HG02884 (cell line): ENCODE measurements at regions not wholly inside any gene's neighbourhood (a gene's known extent, or its start where the extent isn't known, plus 50 kb on each side); places are given as distances from the start of the nearest gene placed in this dataset.

ENCODE experiments used
- ATAC-seq: cut with Tn5 transposase; IDR thresholded peaks from one replicate; pipeline ENCODE4 v1.9.1; 2021; ENCODE audit warnings: mild to moderate bottlenecking, moderate library complexity; ENCODE audit not compliant: unreplicated experiment

DNA sequence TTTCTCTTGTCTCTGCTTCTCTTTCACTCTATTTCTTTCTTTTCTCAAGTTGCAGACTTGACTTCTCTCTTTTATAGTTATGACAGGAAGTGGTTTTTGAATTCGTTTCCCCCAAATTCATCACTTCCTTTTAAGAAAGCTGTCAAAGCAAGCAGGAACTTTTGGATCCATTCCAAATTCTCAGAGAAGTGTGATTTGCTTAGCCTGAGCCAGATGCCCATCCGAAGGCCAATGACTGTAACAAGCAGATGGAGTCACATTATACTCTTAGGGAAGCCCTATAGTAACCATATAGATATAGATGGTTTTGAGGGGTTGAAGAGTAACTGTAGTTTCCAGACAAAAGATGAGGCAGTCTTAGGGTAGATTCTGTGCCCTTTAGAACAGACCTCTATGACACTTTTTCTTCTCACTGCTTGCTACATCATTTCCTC, 592.0 kb upstream of the KCNMB2 start:
- ATAC-seq: no peak

DNA sequence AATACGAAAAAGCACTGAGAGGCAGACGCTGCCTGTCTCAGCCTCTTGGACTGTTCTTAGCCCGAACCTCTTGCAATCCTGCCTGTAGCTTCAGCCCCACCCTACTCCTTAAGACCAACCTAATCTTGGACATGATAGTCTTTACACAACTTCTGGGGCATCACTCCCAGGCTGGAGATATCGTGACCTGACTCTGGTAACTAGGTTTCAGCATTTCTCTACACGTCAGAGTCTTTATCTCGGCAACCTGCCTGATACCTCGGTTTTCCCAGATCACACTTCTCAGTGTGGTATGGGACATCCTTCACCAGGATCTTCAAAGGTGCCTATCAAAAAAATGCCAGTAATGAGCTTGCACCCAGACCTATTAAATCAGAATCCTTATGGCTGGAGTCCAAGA, 590.2 kb upstream of the KCNMB2 start:
- no peak for ATAC-seq

DNA sequence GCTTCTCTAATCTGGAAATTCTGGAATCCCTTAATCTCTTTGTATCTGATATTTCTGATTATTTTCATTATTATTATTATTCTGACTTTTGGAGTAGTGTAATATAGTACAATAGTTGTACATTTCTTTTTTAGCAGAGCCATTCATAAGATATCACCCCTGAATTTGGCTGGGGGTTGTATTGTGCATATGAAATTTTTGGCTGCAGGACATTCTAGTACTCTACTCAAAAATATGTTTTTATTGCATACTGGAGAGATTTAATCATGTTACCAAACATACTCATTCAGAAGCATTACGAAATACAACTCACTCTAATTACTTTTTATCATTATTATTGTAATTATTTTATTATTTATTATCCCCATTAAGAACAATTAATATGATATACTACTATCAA, 589.7 kb upstream of the KCNMB2 start:
- no peak for ATAC-seq

GRCh38 chr3:177946936-177947335, 589.3 kb upstream of the KCNMB2 start:
- ATAC-seq: no peak

DNA sequence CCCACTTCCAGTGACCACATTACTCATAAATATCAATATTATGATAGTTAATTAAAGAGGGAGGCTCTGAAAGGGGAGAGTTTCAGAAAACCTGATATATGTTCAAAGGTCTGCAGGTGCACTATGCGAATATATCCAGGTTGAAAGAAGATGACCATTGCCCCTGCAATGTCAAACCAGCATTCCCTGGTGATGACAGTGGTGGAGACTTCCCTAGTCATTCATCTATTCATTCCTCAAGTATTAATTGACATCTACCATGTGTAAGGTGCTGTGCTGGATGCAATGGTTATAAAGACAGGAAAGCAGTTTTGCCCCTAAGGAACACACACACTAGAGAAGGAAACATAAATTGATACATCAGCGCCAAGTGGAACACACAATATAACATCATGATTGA, 588.3 kb upstream of the KCNMB2 start:
- ATAC-seq: no peak

GRCh38 chr3:177948716-177949425, 587.4 kb upstream of the KCNMB2 start:
- no peak for ATAC-seq

- no peak for ATAC-seq
Observed at GRCh38 chr3:177959188-177959587, 577.0 kb upstream of the KCNMB2 start.

DNA sequence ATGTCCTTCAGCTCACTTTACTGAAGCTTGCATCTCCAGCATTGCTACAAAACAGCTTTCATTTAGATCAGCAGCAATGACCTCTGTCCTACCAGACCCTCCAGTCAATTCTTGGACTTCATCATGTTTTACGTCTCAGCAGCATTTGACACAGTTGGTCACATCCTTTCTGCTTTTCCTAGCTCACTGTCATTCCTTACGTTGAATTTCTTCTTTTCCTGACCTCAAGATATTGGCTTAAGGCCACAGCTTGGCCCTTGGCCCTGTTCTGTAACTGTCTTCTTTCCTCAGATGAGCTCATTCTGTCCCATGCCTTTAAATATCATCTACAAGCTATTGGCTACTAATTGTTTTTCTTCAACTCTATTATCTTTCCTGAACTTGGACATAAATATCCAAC, 576.2 kb upstream of the KCNMB2 start:
- no peak for ATAC-seq

- no peak for ATAC-seq
Observed at GRCh38 chr3:177960722-177961121, 575.5 kb upstream of the KCNMB2 start.

GRCh38 chr3:177961784-177962183, 574.5 kb upstream of the KCNMB2 start:
- ATAC-seq: no peak

DNA sequence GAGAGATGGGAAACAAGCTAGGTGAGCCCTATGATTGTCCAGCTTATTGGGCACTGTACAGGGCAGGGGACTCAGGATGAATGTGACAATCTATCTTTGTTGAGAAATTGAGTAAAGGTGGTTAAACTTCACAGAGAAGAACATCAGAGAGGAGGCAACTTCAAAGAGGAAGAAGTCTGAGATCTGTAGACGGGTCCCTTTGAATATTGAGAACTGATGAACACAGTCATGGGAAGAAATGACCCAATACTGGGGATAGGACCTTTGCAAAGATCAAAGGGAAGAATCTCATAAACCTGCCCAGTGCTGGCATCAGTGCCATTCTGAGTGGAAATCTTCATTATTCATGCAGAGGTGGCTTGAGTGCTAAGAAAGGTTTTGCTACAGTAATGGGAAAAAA, 569.7 kb upstream of the KCNMB2 start:
- no peak for ATAC-seq

DNA sequence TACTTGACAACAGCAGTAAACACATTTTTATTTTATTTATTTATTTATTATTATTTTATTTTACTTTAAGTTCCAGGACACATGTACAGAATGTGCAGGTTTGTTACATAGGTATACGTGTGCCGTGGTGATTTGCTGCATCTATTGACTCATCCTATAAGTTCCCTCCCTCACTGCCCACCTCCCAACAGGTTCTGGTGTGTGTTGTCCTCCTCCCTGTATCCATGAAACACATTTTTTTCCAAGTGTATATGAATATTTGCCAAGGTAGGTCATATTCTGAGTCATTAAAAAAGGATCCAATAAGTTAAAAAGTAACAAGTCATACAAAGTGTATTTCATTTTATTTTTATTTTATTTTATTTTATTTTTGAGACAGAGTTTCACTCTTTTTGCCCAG, 567.3 kb upstream of the KCNMB2 start:
- no peak for ATAC-seq

GRCh38 chr3:177973241-177973840, 562.9 kb upstream of the KCNMB2 start:
- ATAC-seq: no peak

GRCh38 chr3:177976241-177976640, 560.0 kb upstream of the KCNMB2 start:
- ATAC-seq: no peak

- no peak for ATAC-seq
Observed at GRCh38 chr3:177976866-177977265, 559.4 kb upstream of the KCNMB2 start.

DNA sequence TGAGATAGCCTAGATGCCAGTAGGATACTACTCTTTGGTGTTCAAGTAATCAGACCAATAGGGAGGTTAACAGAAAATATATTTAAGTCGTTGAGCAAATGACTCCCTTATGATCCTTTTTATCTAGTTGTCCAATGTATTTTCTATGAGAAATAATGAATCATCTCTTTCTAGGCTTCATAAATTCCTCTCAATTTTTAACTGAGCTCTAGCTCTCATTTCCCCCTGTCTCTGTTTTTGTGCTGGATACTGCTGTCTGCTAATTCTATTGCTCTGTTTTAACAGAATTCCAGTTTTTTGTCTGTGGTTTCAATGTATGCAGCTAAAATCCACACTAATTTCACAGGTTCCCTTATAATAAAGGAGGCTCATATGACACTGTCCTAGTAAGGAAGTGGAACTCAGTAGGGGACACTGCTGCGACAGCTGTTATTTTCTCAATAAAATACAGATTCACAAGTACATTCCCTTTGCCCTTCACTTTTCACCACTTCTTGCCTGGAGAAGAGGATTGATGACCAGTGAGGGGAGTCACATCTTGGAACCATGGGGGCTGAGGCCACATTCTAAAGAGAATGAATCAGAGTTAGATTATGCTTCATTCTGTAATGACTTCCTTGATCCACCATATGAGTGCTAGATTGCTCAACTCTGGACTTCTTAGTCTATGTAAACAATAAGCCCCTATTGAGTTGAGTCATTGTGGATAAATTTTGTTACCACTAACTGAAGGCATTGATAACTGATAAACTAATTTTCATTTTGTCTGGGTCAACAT, 558.7 kb upstream of the KCNMB2 start:
- no peak for ATAC-seq

DNA sequence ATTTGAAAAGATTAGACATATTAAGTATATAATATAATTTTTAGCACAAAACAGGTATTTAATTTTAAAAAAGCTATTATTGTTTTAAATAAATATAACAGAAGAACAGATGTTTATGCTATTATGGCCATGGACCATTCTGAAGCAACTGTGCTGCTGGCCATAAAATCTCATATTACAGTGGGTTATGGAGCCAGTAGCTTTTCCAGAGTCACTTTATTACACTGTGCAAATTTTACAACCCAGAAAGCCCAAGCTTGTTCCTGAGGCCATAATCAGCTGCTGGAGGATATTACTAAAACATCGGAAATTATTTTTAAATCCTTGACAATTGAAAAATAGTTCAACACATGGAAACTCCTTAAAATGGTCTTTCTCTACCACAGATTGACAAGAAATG, 557.3 kb upstream of the KCNMB2 start:
- ATAC-seq: no peak

GRCh38 chr3:177979703-177980102, 556.5 kb upstream of the KCNMB2 start:
- ATAC-seq: no peak

DNA sequence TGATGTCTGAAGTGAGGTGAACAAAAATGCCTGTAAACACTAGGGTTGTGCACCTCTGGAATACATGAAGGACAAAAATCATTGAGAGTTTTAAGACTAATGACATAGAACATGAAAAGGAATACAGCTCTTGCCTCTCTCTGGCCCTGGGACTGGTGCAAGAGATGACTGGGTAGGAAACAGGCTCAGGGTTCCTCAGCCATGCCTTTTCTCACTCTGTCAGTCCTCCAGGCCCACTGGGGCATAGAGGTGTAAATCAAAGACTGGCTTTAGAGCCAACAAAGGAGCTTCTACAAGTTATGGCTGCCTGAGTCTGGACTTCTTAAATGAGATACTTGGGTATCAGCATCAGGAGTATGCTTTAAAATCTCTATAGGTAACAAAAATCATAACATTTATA, 554.7 kb upstream of the KCNMB2 start:
- peak; percentile 49 for ATAC-seq

- peak; percentile 59 for ATAC-seq
Observed at GRCh38 chr3:177982034-177982433, 554.2 kb upstream of the KCNMB2 start.

- no peak for ATAC-seq
Observed at GRCh38 chr3:177983320-177983719, 552.9 kb upstream of the KCNMB2 start.
